ENCODE measurements at regions not wholly inside any gene's neighbourhood (a gene's known extent, or its start where the extent isn't known, plus 50 kb on each side); places are given as distances from the start of the nearest gene placed in this dataset.

GRCh38 chr18:39737869-39738268, 2172.3 kb upstream of the CELF4 start:
- TF ChIP-seq POLR2AphosphoS5 (IDR thresholded peaks at IDR 0.05; ENCODE audit: insufficient read depth, low read depth, low read length) (no peak), CTCF (IDR thresholded peaks at IDR 0.05; ENCODE audit: extremely low read depth in 1 of 2, insufficient read depth in 1 of 2, low read depth in 1 of 2, low read length in 2 of 2) (no peak), POLR2A (IDR thresholded peaks at IDR 0.05; ENCODE audit: low read depth, low read length) (no peak), JUN (IDR thresholded peaks at IDR 0.05; ENCODE audit: borderline replicate concordance, insufficient read depth, insufficient read length, low read depth) (no peak), FOS (IDR thresholded peaks at IDR 0.05; ENCODE audit: borderline replicate concordance, insufficient read depth, low read length) (no peak), EZH2 (IDR thresholded peaks at IDR 0.05; ENCODE audit: borderline replicate concordance, low read depth, low read length, severe bottlenecking) (no peak), MYC (IDR thresholded peaks at IDR 0.05; ENCODE audit: low read depth, low read length) (no peak), GATA2 (IDR thresholded peaks at IDR 0.05; ENCODE audit: insufficient read depth, insufficient read length, low read depth, low read length) (no peak)
- TF ChIP-seq, protein P1, sequence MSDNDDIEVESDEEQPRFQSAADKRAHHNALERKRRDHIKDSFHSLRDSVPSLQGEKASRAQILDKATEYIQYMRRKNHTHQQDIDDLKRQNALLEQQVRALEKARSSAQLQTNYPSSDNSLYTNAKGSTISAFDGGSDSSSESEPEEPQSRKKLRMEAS (IDR thresholded peaks at IDR 0.05; ENCODE audit: insufficient read depth, insufficient read length): no peak
- DNase-seq (ENCODE audit: low read depth, low spot score) (no peak), FAIRE-seq (no peak)
- no peaks in the 10 kb centered on the region for H4K20me1 ChIP-seq (replicated peaks; ENCODE audit: control insufficient read depth, extremely low read depth, insufficient read depth, low read length)
- H3K4me2 ChIP-seq (ENCODE audit: insufficient read depth, low read length): no peak overlapping the region
- no peaks in the 10 kb centered on the region for H3K9me1 ChIP-seq (replicated peaks; ENCODE audit: control insufficient read depth, extremely low read depth, insufficient read depth, low read length)
- dilution Hi-C loops (cut with MboI; ENCODE audit: extremely low pct_ligation_motif_present, low sequenced_read_pairs) (no loop called here), intact Hi-C loops (cut with micrococcal nuclease) (no loop called here)
- no peaks in the 10 kb centered on the region for H3K79me2 ChIP-seq (ENCODE audit: control insufficient read depth, insufficient read depth, low read length)
- ChIA-PET POLR2A (no interaction called here), CTCF (no interaction called here)
- no peak overlapping the region for H3K27ac ChIP-seq (ENCODE audit: insufficient read depth, low read depth, low read length)
- H3K27me3 ChIP-seq (ENCODE audit: control insufficient read depth in 2 of 2, insufficient read depth in 2 of 2, low read length in 2 of 2): no peaks in the 10 kb centered on the region
- no peaks in the 10 kb centered on the region for H3K4me1 ChIP-seq (ENCODE audit: control insufficient read depth, extremely low read depth, insufficient read depth, low read length)
- no peak overlapping the region for H3K9ac ChIP-seq (replicated peaks; ENCODE audit: extremely low read depth, insufficient read depth, low read length)
- no peaks in the 10 kb centered on the region for H3K36me3 ChIP-seq (ENCODE audit: control insufficient read depth in 2 of 2, extremely low read depth in 1 of 2, insufficient read depth in 2 of 2, low read length in 2 of 2)
- no peaks in the 10 kb centered on the region for H3K9me3 ChIP-seq (replicated peaks; ENCODE audit: control insufficient read depth, insufficient read depth, low read length)
- BruUV-seq (replicated peaks): no TSS peak
- H3K4me3 ChIP-seq (replicated peaks in 1 of 3; ENCODE audit: insufficient read depth in 1 of 3, low read depth in 1 of 3, low read length in 3 of 3): no peak overlapping the region
- H2AFZ ChIP-seq (ENCODE audit: low read depth, low read length): no peak overlapping the region

Data from endothelial cell of umbilical vein (primary cell).